Cardiac fibroblast (primary cell): ENCODE measurements at regions not wholly inside any gene's neighbourhood (a gene's known extent, or its start where the extent isn't known, plus 50 kb on each side); places are given as distances from the start of the nearest gene placed in this dataset.

Experiments
- DNase-seq, 2 donors: peaks; one replicate each; pipeline versions ENCODE4 v3.0.0 to v3.0.0-alpha.2; 2010; ENCODE audit warnings: low read depth in 2 of 2
- H3K4me3 ChIP-seq, 2 donors: replicated peaks in 1 of 2; 1 replicate in 1 of 2; 2 replicates in 1 of 2; pipeline ENCODE4 v1.5.1; 2011; ENCODE audit warnings: low read depth in 2 of 2, low read length in 2 of 2, mild to moderate bottlenecking in 2 of 2, moderate library complexity in 1 of 2
- CTCF ChIP-seq: IDR thresholded peaks from one replicate; pipeline ENCODE4 v1.5.1; 2011; ENCODE audit warnings: low read depth, mild to moderate bottlenecking, low read length, inconsistent platforms

GRCh38 chr16:54506214-54506580 is 219.6 kb upstream of the IRX3 start:
- H3K4me3 ChIP-seq: no peak overlapping the region
- no peak for TF ChIP-seq CTCF
- DNase-seq: peak in 1 of 2 donors; percentile 9

- DNase-seq: peak; percentile 57
- no peak for TF ChIP-seq CTCF
- H3K4me3 ChIP-seq: no peak overlapping the region
Observed at GRCh38 chr16:54505549-54506213, 219.1 kb upstream of the IRX3 start.

- no peak for TF ChIP-seq CTCF
- DNase-seq: no peak
- H3K4me3 ChIP-seq: no peak overlapping the region
Observed at GRCh38 chr16:54504372-54504771, 217.8 kb upstream of the IRX3 start.

GRCh38 chr16:54503856-54504219 is 217.3 kb upstream of the IRX3 start:
- no peak for DNase-seq
- no peak for TF ChIP-seq CTCF

GRCh38 chr16:54503011-54503855 is 216.6 kb upstream of the IRX3 start:
- no peak for TF ChIP-seq CTCF
- H3K4me3 ChIP-seq: no peak overlapping the region

More at GRCh38 chr16:54503856-54504219, 217.3 kb upstream of the IRX3 start:
- H3K4me3 ChIP-seq: no peak overlapping the region

GRCh38 chr16:54501797-54502196 is 215.2 kb upstream of the IRX3 start:
- no peak for TF ChIP-seq CTCF
- no peak for DNase-seq
- no peak overlapping the region for H3K4me3 ChIP-seq

More at GRCh38 chr16:54503011-54503855, 216.6 kb upstream of the IRX3 start:
- DNase-seq: peak; percentile 33 to 61
